ENCODE measurements at regions not wholly inside any gene's neighbourhood (a gene's known extent, or its start where the extent isn't known, plus 50 kb on each side); places are given as distances from the start of the nearest gene placed in this dataset.

DNA sequence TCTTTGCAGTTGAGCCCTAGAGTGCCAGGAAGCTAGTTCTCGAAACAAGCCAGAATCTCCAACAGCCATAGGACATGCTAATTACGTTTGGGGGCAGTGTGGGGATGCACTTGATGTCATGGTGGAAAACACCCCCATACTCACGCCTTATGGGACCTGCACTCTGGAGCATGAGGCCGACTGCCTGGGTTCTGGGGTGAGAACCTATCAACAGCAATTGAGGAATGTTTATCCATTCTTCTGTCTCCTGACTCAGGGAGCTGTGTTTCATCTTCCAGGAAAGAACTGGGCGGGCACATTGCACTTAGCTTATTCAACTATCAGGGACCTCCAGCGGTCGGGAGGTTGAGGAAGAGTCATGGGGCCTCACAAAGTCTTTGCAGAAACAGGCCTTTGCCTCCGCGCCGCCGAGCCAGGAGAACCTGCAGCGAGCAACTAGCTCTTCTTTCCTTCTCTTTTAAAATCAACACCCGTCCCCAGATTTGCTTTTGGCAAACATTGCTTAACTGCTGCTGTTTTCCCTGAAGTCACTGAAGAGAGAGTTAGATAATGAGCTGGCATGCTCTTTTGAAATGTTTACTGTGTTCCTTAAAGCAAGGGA is 226.1 kb upstream of the DIO3 start:
- TF ChIP-seq, protein P1, sequence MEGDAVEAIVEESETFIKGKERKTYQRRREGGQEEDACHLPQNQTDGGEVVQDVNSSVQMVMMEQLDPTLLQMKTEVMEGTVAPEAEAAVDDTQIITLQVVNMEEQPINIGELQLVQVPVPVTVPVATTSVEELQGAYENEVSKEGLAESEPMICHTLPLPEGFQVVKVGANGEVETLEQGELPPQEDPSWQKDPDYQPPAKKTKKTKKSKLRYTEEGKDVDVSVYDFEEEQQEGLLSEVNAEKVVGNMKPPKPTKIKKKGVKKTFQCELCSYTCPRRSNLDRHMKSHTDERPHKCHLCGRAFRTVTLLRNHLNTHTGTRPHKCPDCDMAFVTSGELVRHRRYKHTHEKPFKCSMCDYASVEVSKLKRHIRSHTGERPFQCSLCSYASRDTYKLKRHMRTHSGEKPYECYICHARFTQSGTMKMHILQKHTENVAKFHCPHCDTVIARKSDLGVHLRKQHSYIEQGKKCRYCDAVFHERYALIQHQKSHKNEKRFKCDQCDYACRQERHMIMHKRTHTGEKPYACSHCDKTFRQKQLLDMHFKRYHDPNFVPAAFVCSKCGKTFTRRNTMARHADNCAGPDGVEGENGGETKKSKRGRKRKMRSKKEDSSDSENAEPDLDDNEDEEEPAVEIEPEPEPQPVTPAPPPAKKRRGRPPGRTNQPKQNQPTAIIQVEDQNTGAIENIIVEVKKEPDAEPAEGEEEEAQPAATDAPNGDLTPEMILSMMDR (conservative IDR thresholded peaks at IDR 0.05), result no peak
- no peak for TF ChIP-seq ZFX (IDR thresholded peaks at IDR 0.05)
